Esophagus muscularis mucosa (tissue), 4 donors: ENCODE measurements at regions not wholly inside any gene's neighbourhood (a gene's known extent, or its start where the extent isn't known, plus 50 kb on each side); places are given as distances from the start of the nearest gene placed in this dataset.
"Not testable (repeated sequence)": the region's sequence is repeated elsewhere in the genome, so short reads cannot be mapped to it uniquely, and the experiment has no call there.

Source experiments
- CTCF ChIP-seq, 3 experiments: fragments of 200-600 bp in 2 of 3; fragments of 450-650 bp in 1 of 3; sonication (generic) in 2 of 3; IDR thresholded peaks; one replicate each; pipeline ENCODE4 v1.5.1; 2017 to 2019; ENCODE audit warnings: antibody characterized with exemption in 3 of 3, mild to moderate bottlenecking in 2 of 3, moderate library complexity in 1 of 3
- EP300 ChIP-seq: sonication (generic); formaldehyde crosslinking; IDR thresholded peaks from one replicate; pipeline ENCODE4 v1.6.1; 2017; ENCODE audit warnings: antibody characterized with exemption
- POLR2A ChIP-seq: fragments of 450-650 bp; IDR thresholded peaks from one replicate; pipeline ENCODE4 v1.6.1; 2017; ENCODE audit warnings: antibody characterized with exemption, moderate library complexity, mild to moderate bottlenecking, low read depth
- POLR2AphosphoS5 ChIP-seq, 2 donors: sonication (generic); formaldehyde crosslinking; IDR thresholded peaks; one replicate each; pipeline ENCODE4 v1.6.1; 2017; ENCODE audit warnings: antibody characterized with exemption in 2 of 2

- not testable (repeated sequence) for TF ChIP-seq POLR2A; CTCF (IDR thresholded peaks at IDR 0.05); EP300; POLR2AphosphoS5 (IDR thresholded peaks at IDR 0.05)
Observed at GRCh38 chr15:62870701-62871100, 171.8 kb upstream of the TPM1 start.
